ENCODE measurements at regions not wholly inside any gene's neighbourhood (a gene's known extent, or its start where the extent isn't known, plus 50 kb on each side); places are given as distances from the start of the nearest gene placed in this dataset.

DNA sequence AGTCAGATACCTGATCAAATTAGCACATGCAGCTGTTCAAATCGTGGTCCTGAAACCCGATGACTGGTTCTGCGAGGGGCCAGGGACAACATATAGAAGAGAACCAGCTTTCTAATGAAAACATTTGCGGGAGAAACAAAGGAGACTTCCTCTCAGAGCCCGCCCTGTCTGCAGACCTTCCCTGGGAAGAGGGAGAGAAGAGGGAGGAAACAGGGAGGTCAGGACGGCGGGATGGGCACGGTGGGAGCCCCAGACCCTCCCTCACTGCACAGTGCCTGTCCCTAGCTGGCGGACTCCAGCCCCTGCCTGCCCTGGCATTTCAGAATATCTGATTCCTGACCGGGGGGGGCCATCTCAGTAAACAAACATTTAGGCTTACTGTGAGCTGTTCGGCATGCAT is 317.3 kb downstream of the FOXL1 start:
- TF ChIP-seq, protein P1, sequence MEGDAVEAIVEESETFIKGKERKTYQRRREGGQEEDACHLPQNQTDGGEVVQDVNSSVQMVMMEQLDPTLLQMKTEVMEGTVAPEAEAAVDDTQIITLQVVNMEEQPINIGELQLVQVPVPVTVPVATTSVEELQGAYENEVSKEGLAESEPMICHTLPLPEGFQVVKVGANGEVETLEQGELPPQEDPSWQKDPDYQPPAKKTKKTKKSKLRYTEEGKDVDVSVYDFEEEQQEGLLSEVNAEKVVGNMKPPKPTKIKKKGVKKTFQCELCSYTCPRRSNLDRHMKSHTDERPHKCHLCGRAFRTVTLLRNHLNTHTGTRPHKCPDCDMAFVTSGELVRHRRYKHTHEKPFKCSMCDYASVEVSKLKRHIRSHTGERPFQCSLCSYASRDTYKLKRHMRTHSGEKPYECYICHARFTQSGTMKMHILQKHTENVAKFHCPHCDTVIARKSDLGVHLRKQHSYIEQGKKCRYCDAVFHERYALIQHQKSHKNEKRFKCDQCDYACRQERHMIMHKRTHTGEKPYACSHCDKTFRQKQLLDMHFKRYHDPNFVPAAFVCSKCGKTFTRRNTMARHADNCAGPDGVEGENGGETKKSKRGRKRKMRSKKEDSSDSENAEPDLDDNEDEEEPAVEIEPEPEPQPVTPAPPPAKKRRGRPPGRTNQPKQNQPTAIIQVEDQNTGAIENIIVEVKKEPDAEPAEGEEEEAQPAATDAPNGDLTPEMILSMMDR (IDR thresholded peaks at IDR 0.05) = no peak

DNA sequence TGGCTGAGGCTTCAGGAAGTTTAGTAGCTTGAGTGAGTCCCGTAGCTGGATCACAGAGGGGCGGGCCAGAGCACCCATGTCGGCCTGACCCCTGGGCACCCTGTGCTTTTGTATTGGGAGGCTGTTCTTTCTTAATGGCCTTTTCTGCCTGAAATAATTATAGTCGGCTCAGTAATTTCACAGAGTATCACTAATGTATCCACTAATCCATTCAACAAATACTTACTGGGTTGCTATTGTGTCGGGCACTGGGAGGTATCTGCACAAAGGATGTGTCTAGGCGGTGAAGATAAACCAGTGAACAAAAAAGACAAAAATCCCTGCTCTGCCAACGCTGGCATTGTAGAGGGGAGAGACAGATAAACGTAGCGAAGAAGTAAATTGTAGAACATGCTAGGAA is 318.6 kb downstream of the FOXL1 start:
- CTCF ChIA-PET = no interaction called here
- Mint-ChIP-seq H3K27me3 (peaks cover 2% of the 10 kb centered on the region), H3K27ac (no peak overlapping the region), H3K9me3 (no peaks in the 10 kb centered on the region), H3K4me1 (no peaks in the 10 kb centered on the region), H3K4me3 (no peak overlapping the region), H3K36me3 (ENCODE audit: low read depth) (no peaks in the 10 kb centered on the region)
- DNase-seq (no peak), ATAC-seq (ENCODE audit: low read depth) (no peak)
- TF ChIP-seq, protein P1 (IDR thresholded peaks at IDR 0.05) = no peak
- POLR2A ChIA-PET = no interaction called here
- intact Hi-C loops (cut with micrococcal nuclease) = no loop called here

More for the DNA sequence above, 317.3 kb downstream of the FOXL1 start:
- no peaks in the 10 kb centered on the region for H3K36me3 Mint-ChIP-seq (ENCODE audit: low read depth)
- ChIA-PET CTCF (no interaction called here), POLR2A (no interaction called here)
- DNase-seq = no peak
- intact Hi-C loops (cut with micrococcal nuclease) = no loop called here
- H3K27me3 Mint-ChIP-seq = peaks cover 2% of the 10 kb centered on the region
- ATAC-seq (ENCODE audit: low read depth) = no peak
- H3K27ac Mint-ChIP-seq = no peak overlapping the region
- no peaks in the 10 kb centered on the region for H3K4me1 Mint-ChIP-seq
- no peaks in the 10 kb centered on the region for H3K9me3 Mint-ChIP-seq
- H3K4me3 Mint-ChIP-seq = no peak overlapping the region

DNA sequence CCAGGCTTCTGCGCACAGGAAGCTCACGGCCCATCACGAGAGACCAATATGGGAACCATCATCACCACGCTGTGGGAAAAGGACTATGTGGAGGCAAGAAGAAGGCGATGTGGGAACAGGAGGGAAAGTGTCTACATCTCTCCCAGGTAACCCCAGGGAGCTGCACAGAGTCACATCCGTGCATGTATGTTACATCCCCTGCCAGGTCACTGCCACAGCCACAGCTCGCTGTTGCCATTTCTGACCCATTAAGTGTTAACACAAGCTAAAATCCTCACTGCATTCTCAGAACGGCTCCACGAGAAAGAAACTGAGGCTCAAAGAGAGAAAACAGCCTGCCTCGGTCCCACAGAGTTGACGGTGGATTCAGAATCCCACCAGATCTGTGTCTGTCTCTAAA is 319.1 kb downstream of the FOXL1 start:
- Mint-ChIP-seq H3K9me3 (no peaks in the 10 kb centered on the region), H3K36me3 (ENCODE audit: low read depth) (no peaks in the 10 kb centered on the region), H3K27me3 (peaks cover 2% of the 10 kb centered on the region), H3K27ac (no peak overlapping the region), H3K4me1 (no peaks in the 10 kb centered on the region), H3K4me3 (no peak overlapping the region)
- ATAC-seq (ENCODE audit: low read depth) (no peak), DNase-seq (no peak)
- intact Hi-C loops (cut with micrococcal nuclease) = no loop called here
- TF ChIP-seq, protein P1 (IDR thresholded peaks at IDR 0.05) = no peak
- ChIA-PET POLR2A (no interaction called here), CTCF (no interaction called here)

DNA sequence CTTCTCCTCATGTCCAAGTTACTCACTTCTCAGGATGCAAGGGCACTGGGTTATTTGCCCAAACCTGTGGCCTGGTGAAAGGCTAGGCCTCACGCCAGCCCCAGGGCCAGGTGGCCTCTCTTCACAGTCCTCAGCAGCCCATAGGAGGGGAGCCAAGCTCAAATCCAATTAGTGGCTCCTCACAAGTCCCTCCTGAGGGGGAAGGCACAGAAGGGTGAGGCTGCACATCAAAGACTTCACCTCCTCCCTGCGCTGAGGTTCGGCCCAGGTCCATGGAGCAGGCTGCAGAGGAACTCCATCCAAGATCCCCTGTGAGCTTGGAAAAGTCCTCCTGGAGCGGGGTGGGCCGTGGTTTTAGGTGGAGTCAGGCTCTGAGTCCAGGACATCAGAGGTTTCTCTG is 320.0 kb downstream of the FOXL1 start:
- POLR2A ChIA-PET = no interaction called here
- TF ChIP-seq, protein P1 (IDR thresholded peaks at IDR 0.05) = no peak
- DNase-seq = no peak
- no peaks in the 10 kb centered on the region for H3K9me3 Mint-ChIP-seq
- ATAC-seq (ENCODE audit: low read depth) = no peak
- no peaks in the 10 kb centered on the region for H3K27me3 Mint-ChIP-seq
- H3K4me3 Mint-ChIP-seq = no peak overlapping the region
- no peak overlapping the region for H3K27ac Mint-ChIP-seq
- CTCF ChIA-PET = no interaction called here
- intact Hi-C loops (cut with micrococcal nuclease) = no loop called here
- H3K4me1 Mint-ChIP-seq = no peaks in the 10 kb centered on the region
- H3K36me3 Mint-ChIP-seq (ENCODE audit: low read depth) = no peaks in the 10 kb centered on the region

DNA sequence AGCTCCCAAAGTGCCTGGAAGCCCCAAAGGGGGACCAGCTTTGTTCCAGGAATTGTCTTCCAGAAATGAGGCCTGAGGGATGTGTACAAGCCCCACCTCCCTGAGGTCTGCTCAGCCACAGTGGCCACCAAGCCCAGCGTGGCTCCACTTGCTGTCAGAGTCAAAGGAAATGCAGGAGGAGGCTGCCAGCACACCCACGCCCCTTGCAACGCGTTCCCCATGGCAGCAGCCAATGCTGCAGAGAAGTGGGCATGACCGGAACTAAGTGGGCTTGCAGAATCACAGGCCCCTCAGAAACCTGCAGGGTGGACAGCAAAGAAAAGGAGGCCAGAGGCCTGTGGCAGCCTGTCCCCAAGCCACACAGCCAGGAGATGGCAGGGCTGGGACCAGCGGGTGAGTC is 320.8 kb downstream of the FOXL1 start:
- Mint-ChIP-seq H3K9me3 (no peaks in the 10 kb centered on the region), H3K36me3 (ENCODE audit: low read depth) (no peaks in the 10 kb centered on the region), H3K4me3 (no peak overlapping the region), H3K27ac (no peak overlapping the region), H3K27me3 (no peaks in the 10 kb centered on the region), H3K4me1 (no peaks in the 10 kb centered on the region)
- DNase-seq (no peak), ATAC-seq (ENCODE audit: low read depth) (no peak)
- ChIA-PET POLR2A (no interaction called here), CTCF (no interaction called here)
- TF ChIP-seq, protein P1 (IDR thresholded peaks at IDR 0.05) = no peak
- intact Hi-C loops (cut with micrococcal nuclease) = no loop called here

All from activated B cell treated with CpG ODN at 0.5 μM for 24 hours (primary cell).